ENCODE measurements at regions not wholly inside any gene's neighbourhood (a gene's known extent, or its start where the extent isn't known, plus 50 kb on each side); places are given as distances from the start of the nearest gene placed in this dataset.

GRCh38 chr4:31107362-31107761, 387.2 kb downstream of the PCDH7 start:
- no peaks in the 10 kb centered on the region for H3K27me3 ChIP-seq (ENCODE audit: insufficient read depth, low read length, poor library complexity, severe bottlenecking)
- TF ChIP-seq EZH2phosphoT487 (IDR thresholded peaks at IDR 0.05; ENCODE audit: borderline replicate concordance) (no peak), CTCF (conservative IDR thresholded peaks at IDR 0.05; ENCODE audit: low read length) (no peak)
- no peaks in the 10 kb centered on the region for H3F3A ChIP-seq (ENCODE audit: low read depth)
- no peak overlapping the region for H2AFZ ChIP-seq (ENCODE audit: low read length)
- H3K4me2 ChIP-seq (ENCODE audit: low read depth, low read length, poor library complexity, severe bottlenecking), result no peak overlapping the region
- no peaks in the 10 kb centered on the region for H3K36me3 ChIP-seq (ENCODE audit: insufficient read depth, low read length)
- no peaks in the 10 kb centered on the region for H4K20me1 ChIP-seq (ENCODE audit: insufficient read depth, low read length, poor library complexity, severe bottlenecking)
- H3K4me1 ChIP-seq (ENCODE audit: insufficient read depth, low read length, poor library complexity, severe bottlenecking), result no peaks in the 10 kb centered on the region
- H3K79me2 ChIP-seq (ENCODE audit: insufficient read depth, low read length), result no peaks in the 10 kb centered on the region
- H3K9me2 ChIP-seq (replicated peaks; ENCODE audit: low read depth, low read length), result no peaks in the 10 kb centered on the region
- H3K9me3 ChIP-seq (ENCODE audit: insufficient read depth, low read depth, low read length), result no peaks in the 10 kb centered on the region
- H3K4me3 ChIP-seq (ENCODE audit: low read length, poor library complexity, severe bottlenecking), result no peak overlapping the region
- no peak overlapping the region for H3K9ac ChIP-seq (ENCODE audit: low read depth, low read length, poor library complexity, severe bottlenecking)

- Histone ChIP-seq H3K9ac (ENCODE audit: low read depth, low read length, poor library complexity, severe bottlenecking) (no peak overlapping the region), H3K4me1 (ENCODE audit: insufficient read depth, low read length, poor library complexity, severe bottlenecking) (no peaks in the 10 kb centered on the region), H3K9me3 (ENCODE audit: insufficient read depth, low read depth, low read length) (no peaks in the 10 kb centered on the region), H3F3A (ENCODE audit: low read depth) (no peaks in the 10 kb centered on the region), H2AFZ (ENCODE audit: low read length) (no peak overlapping the region), H3K27me3 (ENCODE audit: insufficient read depth, low read length, poor library complexity, severe bottlenecking) (no peaks in the 10 kb centered on the region), H3K79me2 (ENCODE audit: insufficient read depth, low read length) (no peaks in the 10 kb centered on the region), H3K4me2 (ENCODE audit: low read depth, low read length, poor library complexity, severe bottlenecking) (no peak overlapping the region), H4K20me1 (ENCODE audit: insufficient read depth, low read length, poor library complexity, severe bottlenecking) (no peaks in the 10 kb centered on the region), H3K36me3 (ENCODE audit: insufficient read depth, low read length) (no peaks in the 10 kb centered on the region), H3K9me2 (replicated peaks; ENCODE audit: low read depth, low read length) (no peaks in the 10 kb centered on the region), H3K4me3 (ENCODE audit: low read length, poor library complexity, severe bottlenecking) (no peak overlapping the region)
- no peak for TF ChIP-seq CTCF (conservative IDR thresholded peaks at IDR 0.05; ENCODE audit: low read length)
- TF ChIP-seq EZH2phosphoT487 (IDR thresholded peaks at IDR 0.05; ENCODE audit: borderline replicate concordance), result no peak
Observed at GRCh38 chr4:31108762-31109161, 388.6 kb downstream of the PCDH7 start.

GRCh38 chr4:31111790-31112189, 391.6 kb downstream of the PCDH7 start:
- Histone ChIP-seq H3K9ac (ENCODE audit: low read depth, low read length, poor library complexity, severe bottlenecking) (no peak overlapping the region), H3F3A (ENCODE audit: low read depth) (no peaks in the 10 kb centered on the region), H3K36me3 (ENCODE audit: insufficient read depth, low read length) (no peaks in the 10 kb centered on the region), H3K79me2 (ENCODE audit: insufficient read depth, low read length) (no peaks in the 10 kb centered on the region), H3K27me3 (ENCODE audit: insufficient read depth, low read length, poor library complexity, severe bottlenecking) (no peaks in the 10 kb centered on the region), H3K4me3 (ENCODE audit: low read length, poor library complexity, severe bottlenecking) (no peak overlapping the region), H3K9me2 (replicated peaks; ENCODE audit: low read depth, low read length) (no peaks in the 10 kb centered on the region), H2AFZ (ENCODE audit: low read length) (no peak overlapping the region), H4K20me1 (ENCODE audit: insufficient read depth, low read length, poor library complexity, severe bottlenecking) (no peaks in the 10 kb centered on the region), H3K9me3 (ENCODE audit: insufficient read depth, low read depth, low read length) (no peaks in the 10 kb centered on the region), H3K4me1 (ENCODE audit: insufficient read depth, low read length, poor library complexity, severe bottlenecking) (no peaks in the 10 kb centered on the region), H3K4me2 (ENCODE audit: low read depth, low read length, poor library complexity, severe bottlenecking) (no peak overlapping the region)
- TF ChIP-seq CTCF (conservative IDR thresholded peaks at IDR 0.05; ENCODE audit: low read length) (no peak), EZH2phosphoT487 (IDR thresholded peaks at IDR 0.05; ENCODE audit: borderline replicate concordance) (no peak)

All from Loucy (cell line).